GM21529 (cell line): ENCODE measurements at regions not wholly inside any gene's neighbourhood (a gene's known extent, or its start where the extent isn't known, plus 50 kb on each side); places are given as distances from the start of the nearest gene placed in this dataset.
"Not testable (repeated sequence)": the region's sequence is repeated elsewhere in the genome, so short reads cannot be mapped to it uniquely, and the experiment has no call there.

Experiments
- ATAC-seq: cut with Tn5 transposase; IDR thresholded peaks from one replicate; pipeline ENCODE4 v1.9.1; 2021; ENCODE audit not compliant: unreplicated experiment

DNA sequence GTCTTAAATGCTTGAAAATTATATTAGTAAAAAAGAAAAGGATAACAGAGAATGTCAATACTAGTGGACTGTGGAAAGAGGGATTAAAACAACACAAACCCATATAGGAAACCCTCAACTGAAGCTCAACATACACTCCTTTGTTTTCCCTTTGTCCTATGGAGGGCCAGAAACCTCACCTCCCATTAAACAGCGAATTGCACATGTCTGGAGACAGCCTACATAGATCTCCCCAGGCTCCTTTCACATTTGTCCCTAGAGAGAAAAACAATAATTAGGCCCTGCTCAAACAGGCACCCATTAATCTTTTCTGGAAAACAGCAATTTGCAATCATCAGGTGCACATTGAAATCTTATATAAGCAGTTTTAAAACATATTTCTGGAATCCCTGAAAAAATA, 87.6 kb upstream of the SEMA3D start:
- ATAC-seq: no peak

- ATAC-seq: no peak
These were observed 76.0 kb upstream of the SEMA3D start for GRCh38 chr7:85262891-85263290.

- ATAC-seq: no peak
These were observed 74.5 kb upstream of the SEMA3D start for GRCh38 chr7:85261336-85261735.

GRCh38 chr7:85249787-85250186, 62.9 kb upstream of the SEMA3D start:
- not testable (repeated sequence) for ATAC-seq

- ATAC-seq: no peak
These were observed 52.3 kb upstream of the SEMA3D start for GRCh38 chr7:85239109-85239508.

DNA sequence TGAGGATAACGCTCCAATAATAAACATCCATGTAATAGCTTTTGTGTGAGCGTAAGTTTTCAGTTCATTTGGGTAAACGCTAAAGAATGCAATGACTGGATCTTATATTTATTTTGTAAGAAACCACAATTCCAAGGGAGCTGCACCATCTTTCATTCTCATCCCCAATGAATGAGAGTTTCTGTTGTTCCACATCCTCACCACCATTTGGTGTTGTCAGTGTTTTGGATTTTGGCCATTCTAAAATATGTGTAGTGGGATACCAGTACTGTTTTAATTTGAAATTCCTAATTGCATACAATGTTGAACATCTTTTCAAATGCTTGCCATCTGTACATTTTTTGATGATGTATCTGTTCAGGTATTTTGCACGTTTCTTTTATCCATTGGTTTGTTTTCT, 50.9 kb upstream of the SEMA3D start:
- ATAC-seq: no peak
